Limb (tissue), 2 donors: ENCODE measurements at regions not wholly inside any gene's neighbourhood (a gene's known extent, or its start where the extent isn't known, plus 50 kb on each side); places are given as distances from the start of the nearest gene placed in this dataset.

Experiments
- DNase-seq, 2 donors: peaks; one replicate each; pipeline ENCODE4 v3.0.0-alpha.2; 2016; ENCODE audit errors: extremely low spot score in 2 of 2

DNA sequence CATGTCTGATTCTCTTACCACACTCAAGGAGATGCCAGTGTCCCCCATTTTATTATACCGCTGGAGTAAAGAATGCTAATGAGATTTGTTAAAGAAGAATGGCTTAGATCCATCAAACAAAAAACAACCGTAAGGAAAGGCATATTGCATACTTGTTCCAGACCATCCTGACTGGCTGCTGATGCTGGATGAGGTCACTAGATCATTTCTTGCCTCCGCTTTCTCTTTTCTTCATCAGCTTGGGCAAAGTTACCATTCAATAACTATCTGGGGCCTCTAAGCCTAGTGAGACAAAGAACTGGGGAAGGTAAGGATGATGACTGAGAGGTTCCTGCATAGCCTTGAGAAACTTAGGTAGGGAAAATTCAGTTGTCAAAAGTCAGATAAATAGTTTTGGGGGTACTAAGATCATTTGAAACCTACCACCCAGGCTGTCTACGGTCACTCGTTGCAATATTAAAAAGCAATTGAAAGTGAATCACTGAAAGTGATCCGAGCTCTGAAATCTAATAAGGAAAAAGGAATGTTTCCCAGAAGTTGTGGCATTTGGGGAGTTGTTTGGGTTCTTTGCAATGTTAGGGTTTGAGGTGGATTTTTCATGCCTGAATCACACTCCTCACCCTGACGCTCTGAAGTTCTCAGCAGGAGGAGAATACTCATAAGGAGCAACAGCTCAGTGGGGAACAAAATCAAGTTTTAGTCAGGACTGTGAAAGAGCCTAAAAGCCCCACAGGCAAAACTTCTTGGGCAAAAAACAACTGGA lies 176.8 kb downstream of the HHIPL2 start:
- DNase-seq: no peak

DNA sequence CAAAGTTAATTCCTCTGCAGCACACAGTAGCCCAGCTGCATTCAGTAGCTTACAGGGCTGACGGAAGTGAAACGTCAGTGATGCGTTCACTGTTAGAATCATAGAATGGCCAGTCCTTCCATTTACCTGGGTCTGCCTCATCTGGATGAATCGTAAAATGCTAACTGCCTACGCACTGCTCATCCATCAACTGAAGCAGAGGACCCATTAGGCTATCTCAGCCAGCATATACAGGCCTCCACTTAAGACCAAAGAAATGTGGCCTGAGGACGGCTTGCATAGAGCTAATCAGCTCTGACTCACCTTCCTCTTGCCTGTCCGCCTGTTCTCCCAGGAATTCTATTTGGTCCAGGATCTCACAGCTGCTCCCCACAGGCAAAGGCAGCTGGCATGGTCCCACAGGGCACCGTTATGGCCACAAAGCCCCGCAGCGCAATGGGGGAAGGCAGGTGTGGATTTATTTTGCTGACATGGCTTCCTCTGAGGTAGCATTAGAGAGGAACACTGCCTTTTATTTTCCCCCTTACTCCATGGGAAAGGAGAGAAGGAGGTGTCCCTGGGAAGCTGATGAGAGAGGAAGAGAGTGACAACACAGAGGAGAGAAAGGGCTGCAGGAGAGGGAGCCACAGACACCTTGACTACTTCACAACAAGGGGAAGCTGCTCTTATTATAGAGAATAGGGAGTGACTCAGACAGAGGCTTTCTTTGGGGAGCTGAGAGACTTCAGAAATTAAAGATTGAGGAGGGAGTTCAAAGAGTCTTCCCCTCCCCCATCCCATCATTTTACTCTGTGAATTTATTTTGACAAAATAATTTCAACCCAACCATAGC lies 177.6 kb downstream of the HHIPL2 start:
- no peak for DNase-seq

DNA sequence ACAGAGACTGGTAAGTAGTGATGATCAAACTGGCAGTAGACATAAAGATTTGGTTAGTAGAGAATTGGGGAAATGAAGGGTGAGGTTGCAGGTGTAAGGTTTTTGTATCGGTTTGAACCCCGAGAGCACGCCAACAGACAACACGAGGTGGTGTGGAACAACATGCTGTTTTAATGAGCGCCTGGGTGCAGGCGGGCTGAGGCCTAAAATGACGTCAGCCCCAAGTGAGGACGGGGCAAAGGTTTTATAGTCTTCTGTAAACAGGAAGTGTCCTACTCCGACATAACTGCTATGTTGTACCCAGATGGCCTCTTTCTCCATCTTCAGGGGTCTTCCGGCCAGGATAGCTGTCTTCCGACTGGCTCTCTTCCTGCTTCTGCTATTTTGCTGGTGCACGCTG lies 178.8 kb downstream of the HHIPL2 start:
- DNase-seq: no peak

DNA sequence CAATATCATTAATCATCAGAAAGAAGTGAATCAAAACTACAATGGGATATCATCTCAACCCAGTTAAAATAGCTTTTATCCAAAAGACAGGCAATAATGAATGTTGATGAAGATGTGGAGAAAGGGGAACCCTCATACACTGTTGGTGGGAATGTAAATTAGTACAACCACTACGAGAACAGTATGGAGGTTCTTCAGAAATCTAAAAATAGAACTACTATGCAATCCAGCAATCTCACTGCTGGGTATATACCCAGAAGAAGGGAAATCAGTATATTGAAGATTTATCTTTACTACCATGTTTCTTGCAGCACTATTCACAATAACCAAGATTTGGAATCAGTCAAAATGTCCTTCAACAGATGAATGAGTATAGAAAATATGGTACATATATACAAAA lies 189.8 kb downstream of the HHIPL2 start:
- no peak for DNase-seq

DNA sequence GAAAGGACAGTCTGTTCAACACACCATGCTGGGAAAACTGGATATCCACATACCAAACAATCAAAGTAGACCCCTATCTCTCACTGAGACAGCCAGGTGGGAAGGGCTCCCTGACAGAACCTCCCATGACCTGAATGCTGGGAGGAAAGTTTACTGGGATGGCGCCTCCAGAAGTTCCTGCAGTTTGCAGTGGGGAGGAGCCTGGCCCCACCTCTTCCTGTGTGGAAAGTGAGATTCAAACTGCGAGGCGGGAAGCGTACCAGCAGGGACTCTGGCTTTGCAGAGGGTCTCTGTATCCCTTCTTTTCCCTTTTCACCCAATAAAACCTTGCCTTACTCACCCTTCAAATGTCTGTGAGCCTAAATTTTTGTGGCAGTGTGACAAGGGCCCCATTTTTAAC lies 190.7 kb downstream of the HHIPL2 start:
- no peak for DNase-seq

DNA sequence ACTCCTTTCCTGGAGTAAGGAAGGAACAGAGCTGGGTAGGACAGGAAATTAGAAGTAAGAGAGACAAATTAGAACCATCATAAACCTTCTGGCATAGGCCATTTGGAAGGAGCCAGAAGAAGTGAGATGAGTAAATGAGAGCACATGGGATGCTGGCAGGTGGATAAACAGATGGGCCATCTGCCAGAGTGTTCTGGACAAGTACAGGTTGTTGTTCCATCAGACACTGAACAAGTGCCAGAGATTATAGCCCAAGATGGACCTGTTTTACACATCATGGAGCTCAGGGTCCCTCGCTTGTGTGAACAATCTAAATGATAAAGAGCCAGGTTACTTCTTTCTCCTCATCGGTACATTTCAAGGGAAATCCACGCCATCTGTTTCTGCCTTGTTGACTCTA lies 200.3 kb downstream of the HHIPL2 start:
- DNase-seq: no peak

DNA sequence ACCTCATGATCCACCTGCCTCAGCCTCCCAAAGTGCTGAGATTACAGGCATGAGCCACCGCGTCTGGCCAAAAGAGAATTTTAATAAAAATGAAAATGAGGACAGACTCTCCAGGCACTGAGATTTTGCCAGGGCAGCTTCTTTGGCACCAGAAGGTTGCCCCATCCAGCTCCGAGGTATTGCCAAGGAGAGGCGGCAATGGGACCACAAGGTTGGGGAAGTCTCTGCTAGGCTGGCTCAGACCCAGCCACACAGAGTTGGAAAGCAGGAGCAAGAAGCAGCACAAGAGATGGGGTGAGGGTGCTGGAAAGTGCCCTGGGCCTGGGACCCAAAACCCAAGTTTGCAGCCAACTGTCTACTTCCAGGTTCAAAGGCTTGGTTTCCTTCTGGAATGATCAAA lies 200.9 kb downstream of the HHIPL2 start:
- no peak for DNase-seq

DNA sequence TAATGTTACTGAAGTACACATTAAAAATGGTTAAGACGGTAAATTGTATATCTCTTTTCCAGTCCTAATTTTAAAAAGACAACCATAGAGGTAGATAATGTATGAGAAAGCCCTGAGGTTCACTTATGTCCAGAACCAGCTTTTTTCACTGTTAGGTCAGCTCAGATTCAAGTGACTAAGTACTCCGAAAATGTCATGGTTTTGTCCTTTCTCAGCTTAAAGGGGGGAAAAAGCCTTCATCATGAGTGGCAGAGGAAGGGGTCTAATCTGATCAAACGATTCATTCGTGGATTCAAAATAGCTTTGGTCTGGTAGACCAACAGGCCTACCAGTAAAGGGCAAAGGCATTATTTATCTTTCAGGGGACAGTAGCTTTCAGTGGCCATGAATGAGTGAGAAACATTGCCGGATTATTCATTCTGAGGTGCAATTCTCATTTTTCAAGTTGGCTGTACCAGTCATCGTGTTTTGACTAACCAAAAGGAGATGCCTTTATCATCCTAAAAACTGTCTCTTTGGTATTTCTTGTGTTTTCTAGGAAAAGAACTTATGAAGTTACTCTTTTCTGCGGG lies 208.4 kb downstream of the HHIPL2 start:
- no peak for DNase-seq

DNA sequence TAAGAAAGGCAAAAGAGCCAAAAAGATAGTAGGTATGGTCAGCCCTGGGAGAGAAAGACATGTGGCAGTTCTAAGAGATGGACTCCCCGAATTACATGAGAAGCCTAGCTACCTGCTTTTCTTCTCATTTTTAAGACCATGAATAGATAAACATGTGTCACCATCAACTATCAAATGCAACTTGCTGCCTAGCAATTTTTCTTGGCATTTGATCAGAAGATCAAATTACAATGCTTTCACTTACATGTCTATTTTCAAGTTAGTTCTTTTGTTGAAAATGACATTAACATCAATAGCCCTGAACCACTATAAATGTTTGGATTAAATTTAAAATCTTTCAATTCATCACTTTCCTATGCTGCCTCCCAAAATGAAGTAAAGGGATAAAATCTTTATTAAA lies 212.3 kb downstream of the HHIPL2 start:
- no peak for DNase-seq

DNA sequence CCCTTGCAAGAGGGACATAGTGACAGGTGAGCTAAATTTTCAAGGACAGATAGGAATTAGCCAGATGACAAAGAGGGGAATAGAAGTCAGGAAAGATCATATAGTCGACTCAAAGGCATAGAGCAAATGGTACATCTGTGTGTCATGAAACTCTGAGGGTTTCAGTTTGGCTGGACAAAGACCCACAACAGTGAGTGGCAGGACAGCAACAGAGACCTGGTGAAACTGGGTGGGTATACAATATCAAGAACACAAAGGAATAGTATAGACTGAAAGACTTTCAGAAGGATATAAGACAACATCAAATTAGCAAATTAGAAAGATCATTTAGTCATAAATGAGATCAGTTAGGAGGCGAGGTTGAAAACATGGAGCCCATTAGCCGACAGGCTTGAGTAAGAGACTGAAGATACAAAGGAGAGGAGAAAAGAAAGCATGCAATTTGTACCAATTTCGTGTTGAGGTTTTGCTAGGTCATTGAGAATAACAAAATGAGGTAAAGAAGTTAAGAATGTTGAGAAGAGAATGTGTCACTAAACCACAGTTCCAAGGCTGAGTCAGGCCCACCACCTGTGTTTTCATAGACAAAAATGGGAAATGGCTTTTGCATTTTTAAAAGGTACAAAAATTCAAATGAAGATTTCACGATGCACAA lies 213.8 kb downstream of the HHIPL2 start:
- DNase-seq: no peak

DNA sequence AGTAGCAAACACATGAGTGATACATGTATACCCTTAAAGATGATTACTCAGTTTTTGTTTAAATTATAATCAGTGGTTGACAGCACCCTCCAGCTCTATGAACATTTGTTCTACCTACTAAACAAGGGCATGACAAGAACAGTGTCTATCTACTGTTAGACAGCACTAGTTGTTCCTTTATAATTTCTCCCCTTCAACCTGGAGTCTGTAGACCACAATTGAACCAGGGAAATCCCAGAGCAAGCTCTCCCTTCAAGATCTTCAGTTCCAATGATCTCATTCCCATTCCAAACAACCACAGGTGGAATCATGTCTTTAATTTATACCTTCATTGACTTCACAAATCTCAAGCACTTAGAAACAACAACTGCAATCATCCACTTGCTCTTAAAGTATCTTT lies 216.1 kb downstream of the HHIPL2 start:
- no peak for DNase-seq

DNA sequence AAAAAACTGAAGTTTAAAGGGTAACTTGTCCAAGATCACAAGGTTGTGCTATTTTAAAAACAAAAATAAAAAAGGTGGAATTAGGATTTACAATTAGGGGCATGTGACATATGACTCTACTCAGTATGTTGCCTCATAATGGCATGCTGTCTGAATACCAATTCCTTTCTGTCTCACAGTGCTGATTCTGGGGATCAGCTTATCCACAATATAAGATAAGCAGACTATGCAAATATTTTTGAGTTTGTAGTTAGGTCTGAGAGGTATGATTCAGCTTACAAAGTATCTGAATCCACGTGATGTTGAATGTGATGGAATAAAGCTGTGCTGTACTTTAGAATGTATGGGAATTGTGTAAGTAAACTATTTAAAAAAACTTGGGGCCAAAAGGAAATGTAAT lies 216.6 kb downstream of the HHIPL2 start:
- no peak for DNase-seq

DNA sequence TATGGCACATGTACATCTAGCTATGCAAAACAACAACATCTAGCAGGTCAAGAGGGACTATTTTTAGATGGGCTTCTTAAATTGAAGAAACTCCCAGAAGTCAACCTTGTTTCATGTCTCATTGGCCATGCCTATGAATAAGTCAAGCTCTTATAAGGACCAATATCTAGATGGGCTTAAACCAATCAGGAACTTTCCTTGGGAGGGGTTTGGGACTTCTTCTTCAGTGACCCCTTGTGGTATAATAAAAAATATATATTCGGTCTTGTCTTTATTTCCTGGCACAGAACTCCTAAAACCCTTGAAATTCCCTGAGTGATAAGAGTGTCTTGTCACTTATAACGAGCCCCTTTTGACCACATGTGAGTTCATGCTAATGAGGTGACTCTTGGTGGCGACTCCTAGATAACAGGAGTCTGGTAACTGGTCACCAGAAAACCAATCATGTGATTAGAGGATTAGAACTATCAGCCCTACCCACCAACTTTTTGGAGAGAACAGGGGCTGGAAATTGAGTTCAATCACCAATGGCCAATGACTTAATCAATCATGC lies 218.3 kb downstream of the HHIPL2 start:
- no peak for DNase-seq

DNA sequence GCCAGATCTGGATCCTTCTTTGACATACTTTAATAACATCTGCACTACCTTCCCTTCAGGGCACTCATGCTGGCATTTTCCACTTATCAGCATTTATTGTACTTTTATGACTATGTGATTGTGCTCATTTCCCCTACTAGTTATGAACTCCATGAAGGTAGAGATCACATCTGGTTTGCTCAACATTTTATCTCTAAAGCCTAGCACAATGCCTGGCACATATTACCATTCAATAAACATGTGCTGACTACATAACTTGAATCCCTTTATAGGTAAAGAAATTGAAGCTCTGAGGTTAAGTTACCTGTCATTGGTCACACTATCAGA lies 221.2 kb downstream of the HHIPL2 start:
- no peak for DNase-seq

DNA sequence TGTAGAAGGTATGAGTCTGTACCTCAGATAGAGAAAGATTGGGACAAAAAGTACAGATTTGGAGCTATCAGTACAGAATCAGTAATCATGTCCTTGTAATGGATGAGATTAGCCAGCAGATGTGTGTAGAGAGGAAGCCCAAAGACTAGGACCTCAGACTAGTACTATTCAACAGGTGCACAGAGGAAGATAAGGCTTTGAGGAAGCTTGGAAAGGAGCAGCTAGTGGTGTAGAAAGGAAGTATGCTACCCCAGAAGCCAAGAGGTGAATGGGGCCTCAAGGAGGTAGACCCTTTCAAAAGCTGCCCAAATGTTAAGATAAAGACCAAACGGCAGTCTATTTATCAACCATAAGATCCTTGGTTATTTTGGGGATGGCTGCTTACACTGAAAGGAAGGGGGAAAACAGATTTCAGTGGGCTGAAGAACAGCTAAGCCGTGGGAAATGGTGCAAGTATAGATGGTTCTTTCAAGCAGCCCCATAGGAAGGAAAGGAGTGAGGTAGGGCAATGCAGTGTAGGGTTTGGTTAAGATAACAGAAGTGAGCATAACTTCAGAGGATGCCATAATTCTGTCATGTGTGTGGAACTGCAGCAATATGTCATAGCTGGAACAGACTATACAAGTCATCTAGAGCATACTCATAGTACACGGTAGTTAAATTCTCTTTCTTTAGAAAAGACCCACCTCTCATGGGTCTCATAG lies 221.7 kb downstream of the HHIPL2 start:
- no peak for DNase-seq

DNA sequence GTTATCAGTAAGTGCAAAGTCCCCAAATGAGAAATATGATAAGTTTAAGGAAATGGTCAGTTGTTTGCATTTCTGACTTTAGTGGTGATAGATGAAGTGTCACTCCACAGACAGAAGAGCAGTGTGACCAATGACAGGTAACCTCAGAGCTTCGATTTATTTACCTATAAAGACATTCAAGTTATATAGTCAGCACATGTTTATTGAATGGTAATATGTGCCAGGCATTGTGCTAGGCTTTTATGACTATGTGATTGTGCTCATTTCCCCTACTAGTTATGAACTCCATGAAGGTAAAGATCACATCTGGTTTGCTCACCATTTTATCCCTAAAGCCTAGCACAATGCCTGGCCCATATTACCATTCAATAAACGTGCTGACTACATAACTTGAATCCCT lies 222.4 kb downstream of the HHIPL2 start:
- DNase-seq: no peak

DNA sequence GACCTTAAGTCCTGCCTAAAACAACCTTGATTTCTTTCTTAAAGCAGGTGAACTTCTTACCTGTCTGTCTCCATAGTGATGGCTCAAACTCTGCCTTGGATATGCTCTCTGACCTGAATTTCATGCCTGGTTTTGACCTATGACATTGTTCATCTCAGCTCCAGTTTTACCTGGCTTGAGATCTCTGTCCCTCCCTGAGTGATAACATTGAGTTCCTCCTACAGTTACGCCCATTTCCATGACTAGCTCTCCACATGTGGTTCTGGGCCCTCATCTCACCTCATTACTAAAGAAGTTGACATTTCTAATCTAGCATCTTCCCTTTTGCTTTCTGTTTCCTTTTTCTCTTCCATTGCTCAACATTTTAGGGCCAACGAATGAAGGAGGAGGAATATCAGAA lies 233.1 kb downstream of the HHIPL2 start:
- no peak for DNase-seq

DNA sequence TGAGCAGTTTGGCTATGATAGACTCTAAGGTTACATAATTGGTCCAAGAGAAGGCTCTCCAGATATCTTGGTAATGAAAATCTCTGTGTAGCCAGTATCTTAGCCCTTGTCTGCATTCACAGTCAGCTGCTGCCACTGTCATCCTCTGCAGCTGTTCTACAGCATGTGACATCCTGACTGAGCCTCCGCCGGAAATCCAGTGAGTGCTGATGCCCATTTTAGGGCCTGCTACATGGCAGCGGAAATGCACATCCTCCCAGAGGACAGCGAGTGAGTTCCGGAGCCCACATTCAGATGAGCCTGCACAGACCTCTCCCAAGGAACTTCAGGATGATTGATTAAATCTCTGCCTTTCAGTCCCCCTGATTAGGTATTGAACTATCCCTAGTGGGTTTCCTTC lies 237.1 kb downstream of the HHIPL2 start:
- DNase-seq: peak; percentile 26 to 37

DNA sequence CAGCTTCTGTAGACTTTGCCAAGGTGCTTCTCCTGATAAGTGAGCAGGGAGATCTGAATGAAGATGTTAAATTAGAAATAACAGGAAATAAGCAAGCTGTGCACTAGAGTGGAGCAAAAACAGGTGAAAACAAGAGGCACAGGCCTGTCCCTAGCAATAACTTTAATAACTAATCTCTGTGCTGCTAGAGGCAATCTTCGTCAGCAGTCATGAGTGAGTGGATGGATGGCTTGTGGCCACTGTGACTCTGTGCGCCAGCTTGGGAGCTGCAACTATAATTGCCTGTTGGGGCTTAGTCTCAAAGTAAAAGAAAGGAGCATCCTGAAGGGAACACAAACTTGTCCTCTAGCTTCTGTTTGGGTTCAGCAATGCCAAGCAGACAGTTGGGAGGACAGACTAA lies 240.3 kb downstream of the HHIPL2 start:
- no peak for DNase-seq

DNA sequence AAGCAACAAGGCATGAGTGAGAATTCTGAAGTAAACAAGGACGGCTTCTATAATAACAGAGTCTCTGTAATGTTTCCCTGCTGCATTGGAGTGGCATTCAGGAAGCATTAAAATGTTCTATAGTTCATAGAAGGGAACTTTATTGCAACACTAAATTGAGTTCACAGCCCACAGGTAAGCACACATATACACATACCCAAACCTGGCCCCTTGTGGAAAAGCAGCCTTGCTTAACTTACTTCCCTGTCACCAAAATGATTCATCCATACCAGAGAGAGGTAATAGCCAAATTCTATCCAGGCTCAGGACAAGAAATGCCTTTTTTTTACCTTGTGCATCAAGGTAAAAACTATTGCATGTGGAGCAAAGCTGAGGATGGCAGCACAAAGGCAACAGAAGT lies 241.4 kb downstream of the HHIPL2 start:
- DNase-seq: no peak

DNA sequence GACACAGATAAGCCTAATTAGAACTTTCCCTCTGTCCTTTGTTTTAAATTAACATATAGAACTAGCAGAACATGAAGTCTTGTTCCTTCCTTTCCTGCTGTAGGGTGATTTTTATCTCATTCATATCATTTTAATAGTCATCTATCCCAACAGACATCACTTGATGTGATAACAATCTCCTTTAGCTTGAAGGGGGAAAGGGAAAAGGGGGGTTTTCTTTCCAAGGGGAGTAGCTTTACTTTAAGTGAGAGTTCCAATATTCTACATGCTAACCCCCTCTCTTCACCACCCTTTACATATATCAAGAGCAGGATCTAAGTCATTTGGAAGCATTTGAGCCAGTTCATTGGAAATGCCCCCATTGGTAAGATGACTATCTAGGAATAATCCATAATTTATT lies 241.9 kb downstream of the HHIPL2 start:
- DNase-seq: no peak
